ENCODE measurements at regions not wholly inside any gene's neighbourhood (a gene's known extent, or its start where the extent isn't known, plus 50 kb on each side); places are given as distances from the start of the nearest gene placed in this dataset.

- Mint-ChIP-seq H3K9me3 (peaks cover 8 to 10% of the 10 kb centered on the region in 2 experiments; a peak in 4 of 5 replicates), H3K36me3 (ENCODE audit: insufficient read depth in 1 of 3, low read depth in 3 of 3) (no peaks in the 10 kb centered on the region; a peak in 1 of 7 replicates), H3K4me1 (peaks cover 0 to 6% of the 10 kb centered on the region in 2 experiments; a peak in 2 of 4 replicates), H3K27me3 (ENCODE audit: low read depth) (peaks cover 8% of the 10 kb centered on the region), H3K4me3 (no peak overlapping the region), H3K27ac (no peak overlapping the region)
- Histone ChIP-seq H3K4me2 (ENCODE audit: insufficient read depth, insufficient read length, low read length) (no peak overlapping the region), H2BK15ac (ENCODE audit: low read depth, low read length) (no peak overlapping the region), H3K23ac (ENCODE audit: insufficient read length, low read depth, low read length) (no peak overlapping the region), H3K27me3 (ENCODE audit: insufficient read depth, low read length) (no peaks in the 10 kb centered on the region), H2BK12ac (ENCODE audit: insufficient read length, low read depth, low read length) (no peak overlapping the region), H2AK5ac (ENCODE audit: insufficient read length, low read length) (no peak overlapping the region), H4K20me1 (ENCODE audit: control insufficient read depth, insufficient read depth, insufficient read length) (no peaks in the 10 kb centered on the region), H3K14ac (ENCODE audit: insufficient read depth, low read length) (no peak overlapping the region; the same call in 1 of the 2 replicates), H3K4me1 (ENCODE audit: insufficient read depth, low read length) (no peaks in the 10 kb centered on the region), H3K9ac (ENCODE audit: extremely low read depth, insufficient read length, low read length) (no peak overlapping the region), H3K4ac (ENCODE audit: low read depth, low read length) (no peak overlapping the region), H3K9me3 (ENCODE audit: control insufficient read depth, low read depth, low read length) (no peaks in the 10 kb centered on the region), H2AFZ (ENCODE audit: low read length) (no peak overlapping the region), H3K23me2 (ENCODE audit: insufficient read length, low read depth, low read length, poor library complexity, severe bottlenecking) (no peaks in the 10 kb centered on the region), H3K27ac (ENCODE audit: insufficient read length, low read depth, low read length) (no peak overlapping the region), H4K91ac (ENCODE audit: insufficient read length, low read depth, low read length) (no peak overlapping the region), H3K79me1 (ENCODE audit: insufficient read depth, low read depth, low read length, poor library complexity, severe bottlenecking) (no peaks in the 10 kb centered on the region), H3K18ac (ENCODE audit: insufficient read length, low read depth, low read length) (no peak overlapping the region), H4K5ac (ENCODE audit: insufficient read length, low read depth, low read length) (no peak overlapping the region), H3T11ph (ENCODE audit: low read length) (no peak overlapping the region), H4K8ac (replicated peaks; ENCODE audit: insufficient read length, low read depth, low read length) (no peak overlapping the region), H2BK5ac (ENCODE audit: insufficient read length, low read length) (no peak overlapping the region), H3K79me2 (ENCODE audit: insufficient read depth, low read length) (no peaks in the 10 kb centered on the region), H2BK120ac (ENCODE audit: low read depth, low read length, poor library complexity, severe bottlenecking) (no peak overlapping the region), H3K56ac (ENCODE audit: insufficient read length, low read depth, low read length) (no peak overlapping the region), H2BK20ac (ENCODE audit: low read depth, low read length, poor library complexity, severe bottlenecking) (no peak overlapping the region)
- DNase-seq, result no peak
- no peak for TF ChIP-seq CTCF (conservative IDR thresholded peaks at IDR 0.05)
- WGBS (ENCODE audit: extremely low coverage, insufficient read length, low lambda C conversion rate), result no CpG with 5 or more reads among the region's 2 CpGs
These were observed 173.0 kb upstream of the ADCY1 start for GRCh38 chr7:45401155-45401554.
